Ovary (tissue), 7 donors: ENCODE measurements at regions not wholly inside any gene's neighbourhood (a gene's known extent, or its start where the extent isn't known, plus 50 kb on each side); places are given as distances from the start of the nearest gene placed in this dataset.
"Not testable (repeated sequence)": the region's sequence is repeated elsewhere in the genome, so short reads cannot be mapped to it uniquely, and the experiment has no call there.

Source experiments
- DNase-seq, 5 donors: peaks; one replicate each; pipeline ENCODE4 v3.0.0-alpha.2; 2019 to 2020
- H3K27ac ChIP-seq, 2 donors: fragments of 200-600 bp; one replicate each; pipeline versions ENCODE4 v1.5.1 to v1.8.0; 2019 to 2022
- H3K27me3 ChIP-seq: fragments of 200-600 bp; one replicate; pipeline ENCODE4 v1.8.0; 2022
- H3K36me3 ChIP-seq: fragments of 200-600 bp; sonication (generic); one replicate; pipeline ENCODE4 v1.5.1; 2019
- H3K4me1 ChIP-seq: one replicate; pipeline ENCODE4 v1.8.1; 2013; ENCODE audit warnings: mild to moderate bottlenecking, moderate library complexity; ENCODE audit not compliant: insufficient read depth
- H3K4me3 ChIP-seq: fragments of 200-600 bp; sonication (generic); one replicate; pipeline ENCODE4 v1.5.1; 2017
- H3K9me3 ChIP-seq, 2 donors: fragments of 200-600 bp in 1 of 2; sonication (generic) in 1 of 2; one replicate each; pipeline versions ENCODE4 v1.5.1 to v1.8.1; 2013 to 2019; ENCODE audit warnings: mild to moderate bottlenecking in 1 of 2, moderate library complexity in 1 of 2
- WGBS, 3 donors: extraction: QIAGEN DNeasy Blood & Tissue Kit in 1 of 3; methylation state at CpG; one replicate each; pipeline versions ENCODE4 v1.1.5 to v1.1.7; 2013 to 2017; 5-methylcytosine and 5-hydroxymethylcytosine counted together
- intact Hi-C, 4 donors: fragments of 100-400 bp; cut with DNase I; formaldehyde crosslinking; loops; one replicate each; pipeline versions ENCODE4 v1.11.0 to v1.15.1; 2022 to 2023
- donor health status: DM: no; HTN: no; CAD: no; lungs with moderate emphysema.
- donor health status: DM: no; HTN: no; CAD: no.
- donor health status: Bipolar disorder and iron deficiency.
- donor health status: DM: no; HTN: no; CAD: no.
- donor health status: DM: yes; HTN: yes; CAD: no.

GRCh38 chr21:10413247-10414120 is 107.9 kb upstream of the TPTE start:
- DNase-seq, H3K9me3 ChIP-seq, H3K36me3 ChIP-seq, intact Hi-C loops, H3K27ac ChIP-seq, H3K27me3 ChIP-seq, H3K4me1 ChIP-seq, H3K4me3 ChIP-seq: not testable (repeated sequence)
- WGBS, 3 donors, result 82 to 83% (median 82%) methylated on average over 31 of the region's 31 CpGs

GRCh38 chr21:10414121-10414924 is 107.1 kb upstream of the TPTE start:
- H3K27ac ChIP-seq, H3K9me3 ChIP-seq, H3K4me1 ChIP-seq, DNase-seq, H3K4me3 ChIP-seq, H3K27me3 ChIP-seq, intact Hi-C loops, H3K36me3 ChIP-seq: not testable (repeated sequence)
- WGBS, 3 donors, result 76 to 77% (median 77%) methylated on average over 14 of the region's 14 CpGs

- H3K27me3 ChIP-seq, H3K9me3 ChIP-seq, H3K4me3 ChIP-seq, H3K27ac ChIP-seq, intact Hi-C loops, H3K36me3 ChIP-seq, H3K4me1 ChIP-seq, DNase-seq: not testable (repeated sequence)
- WGBS, 3 donors, result 78 to 81% (median 78%) methylated on average over 4 of the region's 4 CpGs
These were observed 106.5 kb upstream of the TPTE start for GRCh38 chr21:10414925-10415254.

GRCh38 chr21:10415456-10415855 is 105.9 kb upstream of the TPTE start:
- H3K4me1 ChIP-seq, H3K9me3 ChIP-seq, H3K27ac ChIP-seq, H3K4me3 ChIP-seq, DNase-seq, H3K36me3 ChIP-seq, H3K27me3 ChIP-seq, intact Hi-C loops: not testable (repeated sequence)
- WGBS, 3 donors, result 54 to 64% (median 58%) methylated on average over 7 of the region's 7 CpGs

GRCh38 chr21:10415859-10416258 is 105.5 kb upstream of the TPTE start:
- H3K36me3 ChIP-seq, H3K27ac ChIP-seq, intact Hi-C loops, DNase-seq, H3K4me3 ChIP-seq, H3K4me1 ChIP-seq, H3K27me3 ChIP-seq, H3K9me3 ChIP-seq: not testable (repeated sequence)
- 48 to 52% (median 51%) methylated on average over 6 of the region's 6 CpGs for WGBS, 3 donors

GRCh38 chr21:10416691-10417447 is 104.5 kb upstream of the TPTE start:
- H3K27ac ChIP-seq, H3K4me3 ChIP-seq, DNase-seq, H3K4me1 ChIP-seq, intact Hi-C loops, H3K27me3 ChIP-seq, H3K36me3 ChIP-seq, H3K9me3 ChIP-seq: not testable (repeated sequence)
- WGBS, 3 donors, result 41 to 48% (median 45%) methylated on average over 4 of the region's 4 CpGs

GRCh38 chr21:10417551-10418002 is 103.8 kb upstream of the TPTE start:
- WGBS, 3 donors, result 66 to 71% (median 69%) methylated on average over 12 of the region's 12 CpGs
- H3K4me1 ChIP-seq, intact Hi-C loops, H3K4me3 ChIP-seq, H3K27me3 ChIP-seq, H3K9me3 ChIP-seq, H3K27ac ChIP-seq, DNase-seq, H3K36me3 ChIP-seq: not testable (repeated sequence)

- H3K4me1 ChIP-seq, H3K9me3 ChIP-seq, H3K4me3 ChIP-seq, H3K27ac ChIP-seq, H3K36me3 ChIP-seq, intact Hi-C loops, H3K27me3 ChIP-seq, DNase-seq: not testable (repeated sequence)
- 41 to 52% (median 49%) methylated on average over 4 of the region's 4 CpGs for WGBS, 3 donors
These were observed 102.9 kb upstream of the TPTE start for GRCh38 chr21:10418250-10419048.

- H3K9me3 ChIP-seq, DNase-seq, H3K4me1 ChIP-seq, H3K36me3 ChIP-seq, H3K27ac ChIP-seq, H3K4me3 ChIP-seq, intact Hi-C loops, H3K27me3 ChIP-seq: not testable (repeated sequence)
- 56 to 63% (median 62%) methylated on average over 4 of the region's 4 CpGs for WGBS, 3 donors
These were observed 100.2 kb upstream of the TPTE start for GRCh38 chr21:10421199-10421598.

- H3K36me3 ChIP-seq, H3K27me3 ChIP-seq, DNase-seq, intact Hi-C loops, H3K4me3 ChIP-seq, H3K9me3 ChIP-seq, H3K27ac ChIP-seq, H3K4me1 ChIP-seq: not testable (repeated sequence)
- 37 to 52% (median 43%) methylated on average over 2 of the region's 2 CpGs for WGBS, 3 donors
These were observed 99.8 kb upstream of the TPTE start for GRCh38 chr21:10421601-10422000.
